Spleen (tissue), 7 donors: ENCODE measurements at regions not wholly inside any gene's neighbourhood (a gene's known extent, or its start where the extent isn't known, plus 50 kb on each side); places are given as distances from the start of the nearest gene placed in this dataset.
A peak's percentile ranks its signal among the peaks of the same experiment; 100 is the strongest.

ENCODE experiments used
- POLR2A ChIP-seq, 3 donors: fragments of 450-650 bp; IDR thresholded peaks; one replicate each; pipeline ENCODE4 v1.5.1; 2017; ENCODE audit warnings: antibody characterized with exemption in 3 of 3, mild to moderate bottlenecking in 1 of 3
- POLR2AphosphoS5 ChIP-seq, 3 donors: sonication (generic); formaldehyde crosslinking; IDR thresholded peaks; one replicate each; pipeline ENCODE4 v1.5.1; 2017; ENCODE audit warnings: antibody characterized with exemption in 3 of 3
- TF ChIP-seq, protein P1 (sequence below), 11 experiments: fragments of 200-600 bp in 7 of 11; fragments of 450-650 bp in 4 of 11; sonication (generic) in 4 of 11; IDR thresholded peaks in 8 of 11; conservative IDR thresholded peaks in 3 of 11; 1 replicate in 7 of 11; 2 replicates in 4 of 11; pipeline versions ENCODE4 v1.4.0 to v1.8.0; 2016 to 2021; ENCODE audit warnings: antibody characterized with exemption in 11 of 11, inconsistent platforms in 4 of 11, mild to moderate bottlenecking in 1 of 11
- donor health status: DM: no; HTN: no; CAD: no; lungs with moderate emphysema.
- donor health status: DM: no; HTN: no; CAD: no.
- donor health status: DM: no; HTN: no; CAD: no.

DNA sequence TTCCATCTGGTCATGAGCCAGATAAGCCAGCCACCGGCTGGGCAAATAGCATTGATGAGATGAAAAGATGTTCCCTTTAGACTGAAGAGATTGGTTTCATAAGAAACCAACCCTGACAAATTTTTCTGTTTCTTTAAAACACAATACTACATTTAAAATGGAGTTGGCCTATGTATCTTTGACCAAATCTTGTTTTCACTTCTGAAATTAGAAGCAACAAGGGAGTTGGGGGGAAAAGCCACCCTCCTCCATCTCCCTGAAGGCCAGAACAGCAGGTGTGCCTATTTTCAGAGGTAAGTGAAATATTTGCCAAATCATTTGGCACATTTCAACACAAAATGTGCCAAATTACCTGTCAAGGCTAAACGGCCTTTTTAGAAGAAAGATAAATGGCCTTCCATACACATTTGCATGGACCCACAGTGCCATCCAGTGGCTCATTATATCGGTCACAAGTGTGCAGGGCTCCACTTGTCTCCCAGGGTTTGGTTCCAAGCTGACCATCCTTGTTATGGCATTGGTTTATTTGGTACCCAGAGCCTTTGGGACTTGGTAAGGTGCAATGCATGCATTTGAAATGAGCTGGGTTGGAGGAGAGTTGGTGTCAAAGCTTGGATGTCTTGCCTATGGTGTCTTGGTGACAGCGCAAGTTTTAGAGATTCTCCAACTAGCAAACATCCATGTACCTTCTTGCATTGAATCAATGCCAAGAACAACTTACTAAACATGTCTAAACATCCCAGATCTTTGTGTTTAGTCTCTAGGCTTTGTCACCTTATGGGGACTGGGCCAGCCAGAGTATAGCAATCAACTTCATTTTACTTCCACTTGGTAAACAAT, 372.0 kb upstream of the KIF2A start:
- no peak for TF ChIP-seq POLR2A (IDR thresholded peaks at IDR 0.05)
- TF ChIP-seq, protein P1, sequence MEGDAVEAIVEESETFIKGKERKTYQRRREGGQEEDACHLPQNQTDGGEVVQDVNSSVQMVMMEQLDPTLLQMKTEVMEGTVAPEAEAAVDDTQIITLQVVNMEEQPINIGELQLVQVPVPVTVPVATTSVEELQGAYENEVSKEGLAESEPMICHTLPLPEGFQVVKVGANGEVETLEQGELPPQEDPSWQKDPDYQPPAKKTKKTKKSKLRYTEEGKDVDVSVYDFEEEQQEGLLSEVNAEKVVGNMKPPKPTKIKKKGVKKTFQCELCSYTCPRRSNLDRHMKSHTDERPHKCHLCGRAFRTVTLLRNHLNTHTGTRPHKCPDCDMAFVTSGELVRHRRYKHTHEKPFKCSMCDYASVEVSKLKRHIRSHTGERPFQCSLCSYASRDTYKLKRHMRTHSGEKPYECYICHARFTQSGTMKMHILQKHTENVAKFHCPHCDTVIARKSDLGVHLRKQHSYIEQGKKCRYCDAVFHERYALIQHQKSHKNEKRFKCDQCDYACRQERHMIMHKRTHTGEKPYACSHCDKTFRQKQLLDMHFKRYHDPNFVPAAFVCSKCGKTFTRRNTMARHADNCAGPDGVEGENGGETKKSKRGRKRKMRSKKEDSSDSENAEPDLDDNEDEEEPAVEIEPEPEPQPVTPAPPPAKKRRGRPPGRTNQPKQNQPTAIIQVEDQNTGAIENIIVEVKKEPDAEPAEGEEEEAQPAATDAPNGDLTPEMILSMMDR (IDR thresholded peaks at IDR 0.05 in 8 of 11, conservative IDR thresholded peaks at IDR 0.05 in 3 of 11), result peak in 8 of 11 experiments; percentile 8 to 48 (median 39)
- TF ChIP-seq POLR2AphosphoS5 (IDR thresholded peaks at IDR 0.05), result no peak
